ENCODE measurements at regions not wholly inside any gene's neighbourhood (a gene's known extent, or its start where the extent isn't known, plus 50 kb on each side); places are given as distances from the start of the nearest gene placed in this dataset.

- no peaks in the 10 kb centered on the region for H3K9me3 ChIP-seq (ENCODE audit: control insufficient read depth, low read length, poor library complexity, severe bottlenecking)
- Mint-ChIP-seq H3K27ac (no peak overlapping the region), H3K36me3 (ENCODE audit: low read depth) (no peaks in the 10 kb centered on the region), H3K4me1 (peaks cover 7% of the 10 kb centered on the region), H3K4me3 (no peak overlapping the region), H3K27me3 (no peaks in the 10 kb centered on the region)
- ATAC-seq = no peak
- no peak for DNase-seq
Observed at GRCh38 chr17:73770115-73770848, 126.0 kb upstream of the SDK2 start.

- no peaks in the 10 kb centered on the region for H3K27me3 Mint-ChIP-seq
- H3K4me1 Mint-ChIP-seq = peaks cover 7% of the 10 kb centered on the region
- no peak for ATAC-seq
- no peak overlapping the region for H3K27ac Mint-ChIP-seq
- H3K4me3 Mint-ChIP-seq = no peak overlapping the region
- DNase-seq = no peak
- no peaks in the 10 kb centered on the region for H3K36me3 Mint-ChIP-seq (ENCODE audit: low read depth)
- H3K9me3 ChIP-seq (ENCODE audit: control insufficient read depth, low read length, poor library complexity, severe bottlenecking) = no peaks in the 10 kb centered on the region
Observed at GRCh38 chr17:73770849-73771229, 126.6 kb upstream of the SDK2 start.

- ATAC-seq (no peak), DNase-seq (no peak)
- no peaks in the 10 kb centered on the region for H3K9me3 ChIP-seq (ENCODE audit: control insufficient read depth, low read length, poor library complexity, severe bottlenecking)
- peaks cover 8% of the 10 kb centered on the region for H3K27me3 Mint-ChIP-seq
- no peak overlapping the region for H3K27ac Mint-ChIP-seq
- H3K36me3 Mint-ChIP-seq (ENCODE audit: low read depth) = no peaks in the 10 kb centered on the region
- no peak overlapping the region for H3K4me3 Mint-ChIP-seq
- peaks cover 4% of the 10 kb centered on the region for H3K4me1 Mint-ChIP-seq
Observed at GRCh38 chr17:73772107-73772705, 128.0 kb upstream of the SDK2 start.

- Mint-ChIP-seq H3K36me3 (ENCODE audit: low read depth) (no peaks in the 10 kb centered on the region), H3K4me3 (no peak overlapping the region), H3K4me1 (peaks cover 2% of the 10 kb centered on the region), H3K27me3 (peaks cover 9% of the 10 kb centered on the region), H3K27ac (no peak overlapping the region)
- no peak for ATAC-seq
- no peaks in the 10 kb centered on the region for H3K9me3 ChIP-seq (ENCODE audit: control insufficient read depth, low read length, poor library complexity, severe bottlenecking)
- no peak for DNase-seq
Observed at GRCh38 chr17:73773702-73774101, 129.5 kb upstream of the SDK2 start.

- Mint-ChIP-seq H3K4me3 (no peak overlapping the region), H3K4me1 (peaks cover 2% of the 10 kb centered on the region), H3K27me3 (peaks cover 9% of the 10 kb centered on the region), H3K27ac (no peak overlapping the region), H3K36me3 (ENCODE audit: low read depth) (no peaks in the 10 kb centered on the region)
- no peaks in the 10 kb centered on the region for H3K9me3 ChIP-seq (ENCODE audit: control insufficient read depth, low read length, poor library complexity, severe bottlenecking)
- ATAC-seq (no peak), DNase-seq (no peak)
Observed at GRCh38 chr17:73774852-73775251, 130.6 kb upstream of the SDK2 start.

GRCh38 chr17:73776351-73777130 lies 132.3 kb upstream of the SDK2 start:
- Mint-ChIP-seq H3K27ac (no peak overlapping the region), H3K4me3 (no peak overlapping the region), H3K4me1 (peaks cover 2% of the 10 kb centered on the region), H3K36me3 (ENCODE audit: low read depth) (no peaks in the 10 kb centered on the region), H3K27me3 (peaks cover 9% of the 10 kb centered on the region)
- no peak for ATAC-seq
- no peak for DNase-seq
- no peaks in the 10 kb centered on the region for H3K9me3 ChIP-seq (ENCODE audit: control insufficient read depth, low read length, poor library complexity, severe bottlenecking)

- no peak for DNase-seq
- Mint-ChIP-seq H3K27me3 (peaks cover 9% of the 10 kb centered on the region), H3K4me3 (no peak overlapping the region), H3K27ac (no peak overlapping the region), H3K36me3 (ENCODE audit: low read depth) (no peaks in the 10 kb centered on the region), H3K4me1 (peaks cover 2% of the 10 kb centered on the region)
- ATAC-seq = no peak
- H3K9me3 ChIP-seq (ENCODE audit: control insufficient read depth, low read length, poor library complexity, severe bottlenecking) = no peaks in the 10 kb centered on the region
Observed at GRCh38 chr17:73777131-73777449, 132.8 kb upstream of the SDK2 start.

- Mint-ChIP-seq H3K27ac (no peak overlapping the region), H3K4me1 (peaks cover 3% of the 10 kb centered on the region), H3K4me3 (no peak overlapping the region), H3K36me3 (ENCODE audit: low read depth) (no peaks in the 10 kb centered on the region), H3K27me3 (peaks cover 13% of the 10 kb centered on the region)
- no peaks in the 10 kb centered on the region for H3K9me3 ChIP-seq (ENCODE audit: control insufficient read depth, low read length, poor library complexity, severe bottlenecking)
- DNase-seq (no peak), ATAC-seq (no peak)
Observed at GRCh38 chr17:73782231-73782630, 138.0 kb upstream of the SDK2 start.

GRCh38 chr17:73782641-73783381 lies 138.6 kb upstream of the SDK2 start:
- H3K9me3 ChIP-seq (ENCODE audit: control insufficient read depth, low read length, poor library complexity, severe bottlenecking) = no peaks in the 10 kb centered on the region
- ATAC-seq (no peak), DNase-seq (no peak)
- H3K27ac Mint-ChIP-seq = no peak overlapping the region
- peaks cover 16% of the 10 kb centered on the region for H3K27me3 Mint-ChIP-seq
- H3K36me3 Mint-ChIP-seq (ENCODE audit: low read depth) = no peaks in the 10 kb centered on the region
- peaks cover 5% of the 10 kb centered on the region for H3K4me1 Mint-ChIP-seq
- no peak overlapping the region for H3K4me3 Mint-ChIP-seq

GRCh38 chr17:73783382-73783766 lies 139.1 kb upstream of the SDK2 start:
- no peaks in the 10 kb centered on the region for H3K9me3 ChIP-seq (ENCODE audit: control insufficient read depth, low read length, poor library complexity, severe bottlenecking)
- peaks cover 5% of the 10 kb centered on the region for H3K4me1 Mint-ChIP-seq
- H3K4me3 Mint-ChIP-seq = no peak overlapping the region
- no peaks in the 10 kb centered on the region for H3K36me3 Mint-ChIP-seq (ENCODE audit: low read depth)
- peaks cover 16% of the 10 kb centered on the region for H3K27me3 Mint-ChIP-seq
- DNase-seq (no peak), ATAC-seq (no peak)
- H3K27ac Mint-ChIP-seq = no peak overlapping the region

- H3K9me3 ChIP-seq (ENCODE audit: control insufficient read depth, low read length, poor library complexity, severe bottlenecking) = no peaks in the 10 kb centered on the region
- Mint-ChIP-seq H3K4me3 (no peak overlapping the region), H3K27ac (no peak overlapping the region), H3K27me3 (peaks cover 16% of the 10 kb centered on the region), H3K4me1 (peaks cover 5% of the 10 kb centered on the region), H3K36me3 (ENCODE audit: low read depth) (no peaks in the 10 kb centered on the region)
- DNase-seq = no peak
- no peak for ATAC-seq
Observed at GRCh38 chr17:73783945-73784603, 139.8 kb upstream of the SDK2 start.

- H3K4me1 Mint-ChIP-seq = peaks cover 5% of the 10 kb centered on the region
- H3K4me3 Mint-ChIP-seq = no peak overlapping the region
- DNase-seq = no peak
- peaks cover 16% of the 10 kb centered on the region for H3K27me3 Mint-ChIP-seq
- ATAC-seq = no peak
- H3K27ac Mint-ChIP-seq = no peak overlapping the region
- no peaks in the 10 kb centered on the region for H3K36me3 Mint-ChIP-seq (ENCODE audit: low read depth)
- H3K9me3 ChIP-seq (ENCODE audit: control insufficient read depth, low read length, poor library complexity, severe bottlenecking) = no peaks in the 10 kb centered on the region
Observed at GRCh38 chr17:73785496-73785895, 141.3 kb upstream of the SDK2 start.
